Panc1 (cell line): ENCODE measurements at regions not wholly inside any gene's neighbourhood (a gene's known extent, or its start where the extent isn't known, plus 50 kb on each side); places are given as distances from the start of the nearest gene placed in this dataset.

Experiments used
- ATAC-seq: fragments of 200-7000 bp; cut with Tn5 transposase; 2 replicates; pipeline ENCODE4 v1.9.1; 2020; ENCODE audit warnings: mild to moderate bottlenecking, moderate library complexity
- BruUV-seq: library from RNA; stranded (reverse); fragments of 400-500 nt; replicated peaks from 2 replicates; lab custom pipeline; 2021; lab: Mats Ljungman, UMichigan
- CTCF ChIA-PET: fragments of 300-600 bp; sonication (Branson Sonifier 250); formaldehyde crosslinking; loops from one replicate; lab custom pipeline; 2022; ENCODE audit warnings: antibody characterized with exemption; lab: Charles Lee
- POLR2A ChIA-PET: fragments of 300-600 bp; sonication (Branson Sonifier 250); formaldehyde crosslinking; loops from one replicate; lab custom pipeline; 2022; ENCODE audit warnings: antibody characterized with exemption; lab: Charles Lee
- DNase-seq: peaks from one replicate; pipeline ENCODE4 v3.0.0-alpha.2; 2010; ENCODE audit warnings: low read depth, low spot score
- H3K27ac ChIP-seq: 2 replicates; pipeline ENCODE4 v1.5.1; 2011; ENCODE audit warnings: mild to moderate bottlenecking, low read length, inconsistent platforms
- H3K27me3 ChIP-seq: fragments of 200-500 bp; sonication (Bioruptor generic); 2 replicates; pipeline ENCODE4 v1.6.0; 2014; ENCODE audit warnings: low read length, inconsistent platforms; ENCODE audit not compliant: control insufficient read depth, insufficient read depth
- H3K36me3 ChIP-seq: fragments of 200-500 bp; sonication (Bioruptor generic); 2 replicates; pipeline ENCODE4 v1.5.1; 2014; ENCODE audit warnings: inconsistent platforms, mild to moderate bottlenecking, low read length, moderate library complexity; ENCODE audit not compliant: control insufficient read depth, insufficient read depth
- H3K4me1 ChIP-seq: 2 replicates; pipeline ENCODE4 v1.5.1; 2011; ENCODE audit warnings: inconsistent platforms, mild to moderate bottlenecking, low read length, moderate library complexity; ENCODE audit not compliant: control insufficient read depth, insufficient read depth
- H3K4me3 ChIP-seq, 2 experiments: 2 replicates each; pipeline ENCODE4 v1.5.1; 2011 to 2012; ENCODE audit warnings: low read depth in 2 of 2, low read length in 2 of 2, mild to moderate bottlenecking in 2 of 2, inconsistent platforms in 1 of 2, moderate library complexity in 1 of 2
- H3K9me3 ChIP-seq: fragments of 200-500 bp; sonication (Bioruptor generic); 2 replicates; pipeline ENCODE4 v1.5.1; 2014; ENCODE audit warnings: low read depth, mild to moderate bottlenecking, inconsistent platforms, low read length, moderate library complexity; ENCODE audit not compliant: control insufficient read depth, insufficient read depth
- POLR2AphosphoS5 ChIP-seq: IDR thresholded peaks from 2 replicates; pipeline ENCODE4 v1.6.1; 2012; ENCODE audit warnings: mild to moderate bottlenecking, low read depth, low read length, moderate library complexity
- SIN3A ChIP-seq: IDR thresholded peaks from 2 replicates; pipeline ENCODE4 v1.6.1; 2012; ENCODE audit warnings: low read depth, mild to moderate bottlenecking, low read length, moderate library complexity, borderline replicate concordance; ENCODE audit not compliant: insufficient read depth
- TCF7L2 ChIP-seq: IDR thresholded peaks from 2 replicates; pipeline ENCODE4 v1.6.1; 2011; ENCODE audit warnings: mild to moderate bottlenecking, low read depth, low read length, inconsistent platforms
- in situ Hi-C: cut with HindIII; loops from 2 replicates; pipeline ENCODE4 v1.10.0; 2016; ENCODE audit warnings: low sequenced_read_pairs, low pct_unique_long_range_greater_than_20kb
- intact Hi-C: fragments of 100-400 bp; cut with micrococcal nuclease; formaldehyde crosslinking; loops from one replicate; pipeline ENCODE4 v1.10.0; 2022; ENCODE audit not compliant: unreplicated experiment
- TF ChIP-seq, protein P1 (sequence below), 2 experiments: IDR thresholded peaks; 2 replicates each; pipeline ENCODE4 v1.6.1; 2011 to 2012; ENCODE audit warnings: low read depth in 2 of 2, control low read depth in 1 of 2, low read length in 1 of 2, mild to moderate bottlenecking in 1 of 2, moderate library complexity in 1 of 2; ENCODE audit not compliant: insufficient read depth in 1 of 2
- TF ChIP-seq, protein P2 (sequence below): fragments of 450-650 bp; IDR thresholded peaks from 2 replicates; pipeline ENCODE4 v1.5.1; 2017; ENCODE audit warnings: mild to moderate bottlenecking

DNA sequence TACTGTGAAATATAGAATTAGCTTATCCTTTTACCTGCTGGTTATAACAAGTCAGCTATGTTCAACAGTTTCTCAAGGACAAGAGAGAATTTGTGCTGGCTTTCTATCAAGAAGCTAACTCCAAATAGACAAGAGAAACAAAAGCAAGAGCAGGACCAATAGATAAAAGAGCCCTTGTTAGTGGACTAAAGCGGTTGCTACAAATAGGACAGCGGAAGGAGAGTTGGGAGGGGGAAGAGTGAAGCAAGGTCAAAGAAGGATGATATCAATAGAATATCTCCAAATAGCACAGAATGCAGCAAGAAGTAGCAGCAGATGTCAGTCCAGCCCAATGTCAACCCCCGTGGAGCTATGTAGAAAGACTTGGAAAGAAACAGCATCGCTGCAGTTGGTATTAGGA is 53.0 kb upstream of the AKT3 start:
- TF ChIP-seq SIN3A = no peak
- no peak for TF ChIP-seq TCF7L2
- TF ChIP-seq, protein P1, sequence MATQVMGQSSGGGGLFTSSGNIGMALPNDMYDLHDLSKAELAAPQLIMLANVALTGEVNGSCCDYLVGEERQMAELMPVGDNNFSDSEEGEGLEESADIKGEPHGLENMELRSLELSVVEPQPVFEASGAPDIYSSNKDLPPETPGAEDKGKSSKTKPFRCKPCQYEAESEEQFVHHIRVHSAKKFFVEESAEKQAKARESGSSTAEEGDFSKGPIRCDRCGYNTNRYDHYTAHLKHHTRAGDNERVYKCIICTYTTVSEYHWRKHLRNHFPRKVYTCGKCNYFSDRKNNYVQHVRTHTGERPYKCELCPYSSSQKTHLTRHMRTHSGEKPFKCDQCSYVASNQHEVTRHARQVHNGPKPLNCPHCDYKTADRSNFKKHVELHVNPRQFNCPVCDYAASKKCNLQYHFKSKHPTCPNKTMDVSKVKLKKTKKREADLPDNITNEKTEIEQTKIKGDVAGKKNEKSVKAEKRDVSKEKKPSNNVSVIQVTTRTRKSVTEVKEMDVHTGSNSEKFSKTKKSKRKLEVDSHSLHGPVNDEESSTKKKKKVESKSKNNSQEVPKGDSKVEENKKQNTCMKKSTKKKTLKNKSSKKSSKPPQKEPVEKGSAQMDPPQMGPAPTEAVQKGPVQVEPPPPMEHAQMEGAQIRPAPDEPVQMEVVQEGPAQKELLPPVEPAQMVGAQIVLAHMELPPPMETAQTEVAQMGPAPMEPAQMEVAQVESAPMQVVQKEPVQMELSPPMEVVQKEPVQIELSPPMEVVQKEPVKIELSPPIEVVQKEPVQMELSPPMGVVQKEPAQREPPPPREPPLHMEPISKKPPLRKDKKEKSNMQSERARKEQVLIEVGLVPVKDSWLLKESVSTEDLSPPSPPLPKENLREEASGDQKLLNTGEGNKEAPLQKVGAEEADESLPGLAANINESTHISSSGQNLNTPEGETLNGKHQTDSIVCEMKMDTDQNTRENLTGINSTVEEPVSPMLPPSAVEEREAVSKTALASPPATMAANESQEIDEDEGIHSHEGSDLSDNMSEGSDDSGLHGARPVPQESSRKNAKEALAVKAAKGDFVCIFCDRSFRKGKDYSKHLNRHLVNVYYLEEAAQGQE (IDR thresholded peaks at IDR 0.05; ENCODE audit: insufficient read depth in 1 of 2, low read depth in 2 of 2, low read length in 1 of 2) = no peak
- TF ChIP-seq, protein P2, sequence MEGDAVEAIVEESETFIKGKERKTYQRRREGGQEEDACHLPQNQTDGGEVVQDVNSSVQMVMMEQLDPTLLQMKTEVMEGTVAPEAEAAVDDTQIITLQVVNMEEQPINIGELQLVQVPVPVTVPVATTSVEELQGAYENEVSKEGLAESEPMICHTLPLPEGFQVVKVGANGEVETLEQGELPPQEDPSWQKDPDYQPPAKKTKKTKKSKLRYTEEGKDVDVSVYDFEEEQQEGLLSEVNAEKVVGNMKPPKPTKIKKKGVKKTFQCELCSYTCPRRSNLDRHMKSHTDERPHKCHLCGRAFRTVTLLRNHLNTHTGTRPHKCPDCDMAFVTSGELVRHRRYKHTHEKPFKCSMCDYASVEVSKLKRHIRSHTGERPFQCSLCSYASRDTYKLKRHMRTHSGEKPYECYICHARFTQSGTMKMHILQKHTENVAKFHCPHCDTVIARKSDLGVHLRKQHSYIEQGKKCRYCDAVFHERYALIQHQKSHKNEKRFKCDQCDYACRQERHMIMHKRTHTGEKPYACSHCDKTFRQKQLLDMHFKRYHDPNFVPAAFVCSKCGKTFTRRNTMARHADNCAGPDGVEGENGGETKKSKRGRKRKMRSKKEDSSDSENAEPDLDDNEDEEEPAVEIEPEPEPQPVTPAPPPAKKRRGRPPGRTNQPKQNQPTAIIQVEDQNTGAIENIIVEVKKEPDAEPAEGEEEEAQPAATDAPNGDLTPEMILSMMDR = no peak
- no peak for TF ChIP-seq POLR2AphosphoS5
- H3K27ac ChIP-seq = no peak overlapping the region
- no peaks in the 10 kb centered on the region for H3K4me1 ChIP-seq
- H3K36me3 ChIP-seq = no peaks in the 10 kb centered on the region
- ChIA-PET CTCF (interaction anchor here (0.8 kb wide), 1 partner anchor 666 kb away, joined by 3 read pairs; no protein-coding TSS in a partner anchor), POLR2A (no interaction called here)
- H3K27me3 ChIP-seq = peaks cover 9% of the 10 kb centered on the region; the same call in 1 of the 2 replicates
- no TSS peak for BruUV-seq
- DNase-seq (no peak), ATAC-seq (no peak)
- H3K4me3 ChIP-seq = no peak overlapping the region
- no peaks in the 10 kb centered on the region for H3K9me3 ChIP-seq
- intact Hi-C loops = no loop called here
- in situ Hi-C loops = no loop called here

GRCh38 chr1:243902100-243902499 is 52.1 kb upstream of the AKT3 start:
- POLR2A ChIA-PET = no interaction called here
- no peaks in the 10 kb centered on the region for H3K9me3 ChIP-seq
- BruUV-seq = no TSS peak
- intact Hi-C loops (no loop called here), in situ Hi-C loops (no loop called here)
- H3K27ac ChIP-seq = no peak overlapping the region
- DNase-seq (no peak), ATAC-seq (no peak)
- CTCF ChIA-PET = interaction anchor here (0.8 kb wide), 1 partner anchor 666 kb away, joined by 3 read pairs; no protein-coding TSS in a partner anchor
- peaks cover 9% of the 10 kb centered on the region; the same call in 1 of the 2 replicates for H3K27me3 ChIP-seq
- H3K4me3 ChIP-seq = no peak overlapping the region
- H3K4me1 ChIP-seq = no peaks in the 10 kb centered on the region
- TF ChIP-seq POLR2AphosphoS5 = no peak
- TF ChIP-seq, protein P1 (IDR thresholded peaks at IDR 0.05; ENCODE audit: insufficient read depth in 1 of 2, low read depth in 2 of 2, low read length in 1 of 2) = no peak
- TF ChIP-seq TCF7L2 = no peak
- TF ChIP-seq, protein P2 = no peak
- no peak for TF ChIP-seq SIN3A
- H3K36me3 ChIP-seq = no peaks in the 10 kb centered on the region
